Prostate gland (tissue), 2 donors: ENCODE measurements at regions not wholly inside any gene's neighbourhood (a gene's known extent, or its start where the extent isn't known, plus 50 kb on each side); places are given as distances from the start of the nearest gene placed in this dataset.

Source experiments
- DNase-seq: peaks from one replicate; pipeline ENCODE4 v3.0.0-alpha.2; 2019; ENCODE audit warnings: low spot score
- H3K27ac ChIP-seq, 2 donors: fragments of 200-600 bp; sonication (generic); 2 replicates each; pipeline ENCODE4 v1.5.1; 2017 to 2019
- H3K27me3 ChIP-seq: fragments of 200-600 bp; sonication (generic); replicated peaks from 2 replicates; pipeline ENCODE4 v1.5.1; 2019; ENCODE audit not compliant: insufficient read depth
- H3K36me3 ChIP-seq, 2 donors: fragments of 200-600 bp; sonication (generic); 1 replicate in 1 of 2; 2 replicates in 1 of 2; pipeline versions ENCODE4 v1.5.1 to v1.8.1; 2017 to 2019
- H3K4me1 ChIP-seq: fragments of 200-600 bp; sonication (generic); replicated peaks from 2 replicates; pipeline ENCODE4 v1.5.1; 2019
- H3K4me3 ChIP-seq, 2 donors: fragments of 200-600 bp; sonication (generic); 2 replicates each; pipeline ENCODE4 v1.5.1; 2017 to 2019
- H3K9me3 ChIP-seq: fragments of 200-600 bp; sonication (generic); 2 replicates; pipeline ENCODE4 v1.5.1; 2017
- CTCF ChIP-seq, 4 experiments: fragments of 200-600 bp in 2 of 4; fragments of 450-650 bp in 2 of 4; sonication (generic) in 2 of 4; IDR thresholded peaks; 1 replicate in 3 of 4; 2 replicates in 1 of 4; pipeline ENCODE4 v1.5.1; 2016 to 2019; ENCODE audit warnings: antibody characterized with exemption in 4 of 4, mild to moderate bottlenecking in 2 of 4, moderate library complexity in 2 of 4
- POLR2A ChIP-seq: fragments of 450-650 bp; IDR thresholded peaks from one replicate; pipeline ENCODE4 v1.6.1; 2016; ENCODE audit warnings: antibody characterized with exemption, mild to moderate bottlenecking
- POLR2AphosphoS5 ChIP-seq: sonication (generic); formaldehyde crosslinking; IDR thresholded peaks from one replicate; pipeline ENCODE4 v1.6.1; 2017; ENCODE audit warnings: antibody characterized with exemption
- WGBS: methylation state at CpG from one replicate; pipeline ENCODE4 v1.1.5; 2018; 5-methylcytosine and 5-hydroxymethylcytosine counted together
- intact Hi-C: fragments of 100-400 bp; cut with DNase I; formaldehyde crosslinking; loops from one replicate; pipeline ENCODE4 v1.14.2; 2022

GRCh38 chr6:2351807-2352431 is 106.5 kb upstream of the GMDS start:
- WGBS = 98% methylated on average over 4 of the region's 4 CpGs
- intact Hi-C loops = loop anchor here (2.0 to 10.0 kb wide), 2 partner anchors 283 to 749 kb away; no protein-coding TSS in a partner anchor
- Histone ChIP-seq H3K9me3 (no peaks in the 10 kb centered on the region), H3K4me1 (no peaks in the 10 kb centered on the region), H3K4me3 (no peak overlapping the region), H3K27ac (no peak overlapping the region), H3K27me3 (no peaks in the 10 kb centered on the region), H3K36me3 (no peaks in the 10 kb centered on the region)
- no peak for DNase-seq
- TF ChIP-seq CTCF (IDR thresholded peaks at IDR 0.05) (no peak), POLR2A (no peak), POLR2AphosphoS5 (no peak)

GRCh38 chr6:2351090-2351489 is 105.7 kb upstream of the GMDS start:
- H3K27ac ChIP-seq = no peak overlapping the region
- no peaks in the 10 kb centered on the region for H3K27me3 ChIP-seq
- no peak overlapping the region for H3K4me3 ChIP-seq
- WGBS = 71% methylated on average over 5 of the region's 5 CpGs
- H3K36me3 ChIP-seq = no peaks in the 10 kb centered on the region
- no peak for TF ChIP-seq POLR2A
- no peak for TF ChIP-seq CTCF (IDR thresholded peaks at IDR 0.05)
- TF ChIP-seq POLR2AphosphoS5 = no peak
- H3K9me3 ChIP-seq = no peaks in the 10 kb centered on the region
- no peaks in the 10 kb centered on the region for H3K4me1 ChIP-seq
- DNase-seq = no peak
- intact Hi-C loops = loop anchor here (10.0 kb wide), 1 partner anchor 284 kb away; no protein-coding TSS in a partner anchor

- no peaks in the 10 kb centered on the region for H3K27me3 ChIP-seq
- no peaks in the 10 kb centered on the region for H3K9me3 ChIP-seq
- DNase-seq = no peak
- H3K4me1 ChIP-seq = no peaks in the 10 kb centered on the region
- no peak for TF ChIP-seq CTCF (IDR thresholded peaks at IDR 0.05)
- no peak for TF ChIP-seq POLR2A
- TF ChIP-seq POLR2AphosphoS5 = no peak
- H3K4me3 ChIP-seq = no peak overlapping the region
- intact Hi-C loops = no loop called here
- 94% methylated on average over 3 of the region's 3 CpGs for WGBS
- H3K36me3 ChIP-seq = no peaks in the 10 kb centered on the region
- H3K27ac ChIP-seq = no peak overlapping the region
These were observed 100.7 kb upstream of the GMDS start for GRCh38 chr6:2346078-2346477.

GRCh38 chr6:2344319-2344905 is 99.0 kb upstream of the GMDS start:
- intact Hi-C loops = no loop called here
- 80% methylated on average over 6 of the region's 6 CpGs for WGBS
- H3K27me3 ChIP-seq = no peaks in the 10 kb centered on the region
- H3K36me3 ChIP-seq = no peaks in the 10 kb centered on the region
- H3K4me3 ChIP-seq = no peak overlapping the region
- no peak for TF ChIP-seq POLR2AphosphoS5
- TF ChIP-seq POLR2A = no peak
- no peak for TF ChIP-seq CTCF (IDR thresholded peaks at IDR 0.05)
- H3K27ac ChIP-seq = no peak overlapping the region
- no peak for DNase-seq
- no peaks in the 10 kb centered on the region for H3K9me3 ChIP-seq
- H3K4me1 ChIP-seq = no peaks in the 10 kb centered on the region

- H3K27me3 ChIP-seq = no peaks in the 10 kb centered on the region
- no peaks in the 10 kb centered on the region for H3K9me3 ChIP-seq
- H3K27ac ChIP-seq = no peak overlapping the region
- no peak overlapping the region for H3K4me3 ChIP-seq
- intact Hi-C loops = no loop called here
- H3K4me1 ChIP-seq = no peaks in the 10 kb centered on the region
- H3K36me3 ChIP-seq = no peaks in the 10 kb centered on the region
- no peak for DNase-seq
- TF ChIP-seq CTCF (IDR thresholded peaks at IDR 0.05) (no peak), POLR2AphosphoS5 (no peak), POLR2A (no peak)
These were observed 82.2 kb upstream of the GMDS start for GRCh38 chr6:2327591-2327990.
